D721Med (cell line): ENCODE measurements at regions not wholly inside any gene's neighbourhood (a gene's known extent, or its start where the extent isn't known, plus 50 kb on each side); places are given as distances from the start of the nearest gene placed in this dataset.

Source experiments
- DNase-seq: peaks from one replicate; pipeline ENCODE4 v3.0.0; 2011; ENCODE audit warnings: low spot score; ENCODE audit not compliant: insufficient read length
- FAIRE-seq: peaks from 2 replicates; lab custom pipeline; 2011; peaks lifted over from hg19 to GRCh38; lab: Jason Lieb, UNC
- TF ChIP-seq, protein P1 (sequence below): IDR thresholded peaks from 2 replicates; pipeline ENCODE4 v1.5.1; 2012; ENCODE audit warnings: mild to moderate bottlenecking, control low read depth; ENCODE audit not compliant: insufficient read depth; ENCODE audit errors: missing control alignments

GRCh38 chr6:108734271-108734922 is 113.8 kb upstream of the ARMC2 start:
- DNase-seq (no peak), FAIRE-seq (no peak)
- TF ChIP-seq, protein P1, sequence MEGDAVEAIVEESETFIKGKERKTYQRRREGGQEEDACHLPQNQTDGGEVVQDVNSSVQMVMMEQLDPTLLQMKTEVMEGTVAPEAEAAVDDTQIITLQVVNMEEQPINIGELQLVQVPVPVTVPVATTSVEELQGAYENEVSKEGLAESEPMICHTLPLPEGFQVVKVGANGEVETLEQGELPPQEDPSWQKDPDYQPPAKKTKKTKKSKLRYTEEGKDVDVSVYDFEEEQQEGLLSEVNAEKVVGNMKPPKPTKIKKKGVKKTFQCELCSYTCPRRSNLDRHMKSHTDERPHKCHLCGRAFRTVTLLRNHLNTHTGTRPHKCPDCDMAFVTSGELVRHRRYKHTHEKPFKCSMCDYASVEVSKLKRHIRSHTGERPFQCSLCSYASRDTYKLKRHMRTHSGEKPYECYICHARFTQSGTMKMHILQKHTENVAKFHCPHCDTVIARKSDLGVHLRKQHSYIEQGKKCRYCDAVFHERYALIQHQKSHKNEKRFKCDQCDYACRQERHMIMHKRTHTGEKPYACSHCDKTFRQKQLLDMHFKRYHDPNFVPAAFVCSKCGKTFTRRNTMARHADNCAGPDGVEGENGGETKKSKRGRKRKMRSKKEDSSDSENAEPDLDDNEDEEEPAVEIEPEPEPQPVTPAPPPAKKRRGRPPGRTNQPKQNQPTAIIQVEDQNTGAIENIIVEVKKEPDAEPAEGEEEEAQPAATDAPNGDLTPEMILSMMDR = no peak

GRCh38 chr6:108735310-108736001 is 112.8 kb upstream of the ARMC2 start:
- DNase-seq = no peak
- TF ChIP-seq, protein P1 = no peak
- FAIRE-seq = no peak

DNA sequence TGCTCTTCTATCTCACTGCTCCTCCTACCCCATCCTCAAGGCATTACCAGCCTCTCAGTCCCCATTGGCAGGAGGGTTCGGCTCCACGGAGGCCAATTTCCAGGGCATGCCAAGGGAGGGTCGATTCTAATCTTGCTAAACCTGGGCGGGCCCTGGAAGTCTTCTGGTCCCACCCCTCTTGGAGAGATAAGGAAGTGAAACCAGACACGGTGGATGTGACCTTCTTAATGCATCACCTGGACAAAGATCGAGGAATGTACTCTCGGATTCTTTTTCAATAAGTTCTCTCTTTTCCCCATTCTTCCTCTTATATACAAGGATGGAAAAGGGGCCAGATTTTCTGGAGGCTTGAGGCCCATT is 112.2 kb upstream of the ARMC2 start:
- TF ChIP-seq, protein P1 = no peak
- DNase-seq (no peak), FAIRE-seq (no peak)

DNA sequence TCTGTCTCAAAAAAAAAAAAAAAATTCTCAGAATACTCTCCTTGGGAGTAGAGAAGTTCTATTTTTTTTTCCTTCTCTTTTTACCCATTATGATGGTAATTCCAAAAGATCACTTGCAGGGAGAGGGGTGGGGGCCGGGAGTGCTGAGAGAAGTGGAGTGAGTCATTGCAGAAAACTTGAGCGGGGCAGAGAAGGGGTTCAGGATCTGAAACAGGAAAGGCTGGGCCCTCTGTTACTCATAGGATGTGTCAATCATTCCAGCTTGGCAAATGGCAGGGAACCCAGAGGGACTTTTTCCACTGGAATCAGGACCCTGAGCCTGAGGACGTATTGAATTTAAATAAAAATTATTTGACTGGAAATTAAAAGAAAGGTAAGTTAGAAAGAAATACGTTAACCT is 111.4 kb upstream of the ARMC2 start:
- no peak for FAIRE-seq
- DNase-seq = no peak
- TF ChIP-seq, protein P1 = no peak

GRCh38 chr6:108737594-108738546 is 110.4 kb upstream of the ARMC2 start:
- FAIRE-seq (no peak), DNase-seq (no peak)
- TF ChIP-seq, protein P1 = no peak

GRCh38 chr6:108738684-108739416 is 109.4 kb upstream of the ARMC2 start:
- FAIRE-seq (no peak), DNase-seq (no peak)
- TF ChIP-seq, protein P1 = no peak
